DND-41 (cell line): ENCODE measurements at regions not wholly inside any gene's neighbourhood (a gene's known extent, or its start where the extent isn't known, plus 50 kb on each side); places are given as distances from the start of the nearest gene placed in this dataset.

Experiments
- ATAC-seq: fragments of 200-7000 bp; cut with Tn5 transposase; 3 replicates; pipeline ENCODE4 v1.9.1; 2021; ENCODE audit warnings: low read depth; ENCODE audit not compliant: insufficient read depth
- DNase-seq: peaks from one replicate; pipeline ENCODE4 v3.0.0-alpha.2; 2020
- H2AFZ ChIP-seq: 2 replicates; pipeline ENCODE4 v1.6.0; 2012; ENCODE audit warnings: low read depth, low read length
- H3K27ac ChIP-seq: 2 replicates; pipeline ENCODE4 v1.5.1; 2012; ENCODE audit warnings: low read length, inconsistent platforms
- H3K27me3 ChIP-seq: fragments of 200-600 bp; sonication (generic); 2 replicates; pipeline ENCODE4 v1.6.0; 2012; ENCODE audit warnings: low read length, mild to moderate bottlenecking, inconsistent platforms; ENCODE audit not compliant: insufficient read depth, poor library complexity
- H3K36me3 ChIP-seq: 2 replicates; pipeline ENCODE4 v1.5.1; 2012; ENCODE audit warnings: low read length, inconsistent platforms; ENCODE audit not compliant: insufficient read depth
- H3K4me1 ChIP-seq: 2 replicates; pipeline ENCODE4 v1.5.1; 2012; ENCODE audit warnings: mild to moderate bottlenecking, low read length; ENCODE audit not compliant: insufficient read depth
- H3K4me2 ChIP-seq: 2 replicates; pipeline ENCODE4 v1.6.0; 2012; ENCODE audit warnings: mild to moderate bottlenecking, moderate library complexity, low read length, inconsistent platforms; ENCODE audit not compliant: insufficient read depth
- H3K4me3 ChIP-seq, 2 experiments: fragments of 200-600 bp in 1 of 2; shearing (Covaris generic) in 1 of 2; 2 replicates each; pipeline ENCODE4 v1.5.1; 2012 to 2016; ENCODE audit warnings: inconsistent platforms in 2 of 2, low read length in 2 of 2, mild to moderate bottlenecking in 2 of 2, low read depth in 1 of 2, moderate library complexity in 1 of 2
- H3K79me2 ChIP-seq: 2 replicates; pipeline ENCODE4 v1.6.0; 2012; ENCODE audit warnings: low read length, inconsistent platforms; ENCODE audit not compliant: insufficient read depth
- H3K9ac ChIP-seq: 2 replicates; pipeline ENCODE4 v1.6.0; 2012; ENCODE audit warnings: low read depth, mild to moderate bottlenecking, inconsistent platforms, low read length, moderate library complexity
- H3K9me3 ChIP-seq: 2 replicates; pipeline ENCODE4 v1.5.1; 2012; ENCODE audit warnings: low read length, moderate library complexity, mild to moderate bottlenecking, inconsistent platforms; ENCODE audit not compliant: insufficient read depth, severe bottlenecking
- H4K20me1 ChIP-seq: 2 replicates; pipeline ENCODE4 v1.6.0; 2012; ENCODE audit warnings: low read length; ENCODE audit not compliant: insufficient read depth
- CTCF ChIP-seq: IDR thresholded peaks from 2 replicates; pipeline ENCODE4 v1.5.1; 2012; ENCODE audit warnings: borderline replicate concordance, low read length, moderate library complexity, mild to moderate bottlenecking; ENCODE audit not compliant: poor library complexity, severe bottlenecking; ENCODE audit errors: extremely low read depth
- EZH2 ChIP-seq: IDR thresholded peaks from 3 replicates; pipeline ENCODE4 v1.6.1; 2012; ENCODE audit warnings: borderline replicate concordance, low read depth, mild to moderate bottlenecking, moderate library complexity, low read length, inconsistent platforms; ENCODE audit not compliant: severe bottlenecking

GRCh38 chr20:19083136-19083621 is 129.3 kb upstream of the SLC24A3 start:
- DNase-seq (no peak), ATAC-seq (no peak)
- Histone ChIP-seq H4K20me1 (no peaks in the 10 kb centered on the region), H3K4me3 (no peak overlapping the region), H3K79me2 (no peaks in the 10 kb centered on the region), H3K9ac (no peak overlapping the region), H3K4me2 (no peak overlapping the region), H3K27me3 (no peaks in the 10 kb centered on the region), H3K36me3 (no peaks in the 10 kb centered on the region), H3K4me1 (no peaks in the 10 kb centered on the region), H3K9me3 (no peaks in the 10 kb centered on the region), H3K27ac (no peak overlapping the region), H2AFZ (no peak overlapping the region)
- TF ChIP-seq EZH2 (no peak), CTCF (no peak)

GRCh38 chr20:19090332-19090731 is 122.1 kb upstream of the SLC24A3 start:
- H4K20me1 ChIP-seq = no peaks in the 10 kb centered on the region
- DNase-seq = no peak
- H2AFZ ChIP-seq = no peak overlapping the region
- no peak overlapping the region for H3K4me3 ChIP-seq
- H3K36me3 ChIP-seq = no peaks in the 10 kb centered on the region
- TF ChIP-seq CTCF = no peak
- no peak overlapping the region for H3K9ac ChIP-seq
- H3K4me1 ChIP-seq = no peaks in the 10 kb centered on the region
- no peak overlapping the region for H3K27ac ChIP-seq
- no peak for ATAC-seq
- no peaks in the 10 kb centered on the region for H3K9me3 ChIP-seq
- no peak overlapping the region for H3K4me2 ChIP-seq
- no peaks in the 10 kb centered on the region for H3K79me2 ChIP-seq
- no peaks in the 10 kb centered on the region for H3K27me3 ChIP-seq

GRCh38 chr20:19094959-19095541 is 117.4 kb upstream of the SLC24A3 start:
- H3K4me3 ChIP-seq = no peak overlapping the region
- no peaks in the 10 kb centered on the region for H3K27me3 ChIP-seq
- H3K79me2 ChIP-seq = no peaks in the 10 kb centered on the region
- DNase-seq = no peak
- no peaks in the 10 kb centered on the region for H4K20me1 ChIP-seq
- H3K4me2 ChIP-seq = no peak overlapping the region
- TF ChIP-seq EZH2 = no peak
- TF ChIP-seq CTCF = no peak
- no peaks in the 10 kb centered on the region for H3K9me3 ChIP-seq
- no peak overlapping the region for H3K9ac ChIP-seq
- ATAC-seq = no peak
- H3K36me3 ChIP-seq = no peaks in the 10 kb centered on the region
- no peak overlapping the region for H2AFZ ChIP-seq
- H3K4me1 ChIP-seq = no peaks in the 10 kb centered on the region
- no peak overlapping the region for H3K27ac ChIP-seq

GRCh38 chr20:19095762-19096161 is 116.7 kb upstream of the SLC24A3 start:
- no peak overlapping the region for H3K27ac ChIP-seq

More at GRCh38 chr20:19095762-19096161, 116.7 kb upstream of the SLC24A3 start:
- Histone ChIP-seq H3K4me3 (no peak overlapping the region), H3K36me3 (no peaks in the 10 kb centered on the region), H3K9me3 (no peaks in the 10 kb centered on the region), H4K20me1 (no peaks in the 10 kb centered on the region), H3K79me2 (no peaks in the 10 kb centered on the region), H3K4me2 (no peak overlapping the region), H3K9ac (no peak overlapping the region), H3K27me3 (no peaks in the 10 kb centered on the region), H2AFZ (no peak overlapping the region), H3K4me1 (no peaks in the 10 kb centered on the region)
- no peak for DNase-seq
- TF ChIP-seq CTCF (no peak), EZH2 (no peak)
- no peak for ATAC-seq
